Body of pancreas (tissue), 4 donors: ENCODE measurements at regions not wholly inside any gene's neighbourhood (a gene's known extent, or its start where the extent isn't known, plus 50 kb on each side); places are given as distances from the start of the nearest gene placed in this dataset.

Source experiments
- CTCF ChIP-seq, 7 experiments: fragments of 450-650 bp in 4 of 7; fragments of 200-600 bp in 3 of 7; sonication (generic) in 3 of 7; IDR thresholded peaks; one replicate each; pipeline ENCODE4 v1.5.1; 2016 to 2019; ENCODE audit warnings: antibody characterized with exemption in 7 of 7
- POLR2A ChIP-seq, 3 donors: fragments of 450-650 bp; IDR thresholded peaks; one replicate each; pipeline ENCODE4 v1.6.1; 2016; ENCODE audit warnings: antibody characterized with exemption in 3 of 3, mild to moderate bottlenecking in 2 of 3

DNA sequence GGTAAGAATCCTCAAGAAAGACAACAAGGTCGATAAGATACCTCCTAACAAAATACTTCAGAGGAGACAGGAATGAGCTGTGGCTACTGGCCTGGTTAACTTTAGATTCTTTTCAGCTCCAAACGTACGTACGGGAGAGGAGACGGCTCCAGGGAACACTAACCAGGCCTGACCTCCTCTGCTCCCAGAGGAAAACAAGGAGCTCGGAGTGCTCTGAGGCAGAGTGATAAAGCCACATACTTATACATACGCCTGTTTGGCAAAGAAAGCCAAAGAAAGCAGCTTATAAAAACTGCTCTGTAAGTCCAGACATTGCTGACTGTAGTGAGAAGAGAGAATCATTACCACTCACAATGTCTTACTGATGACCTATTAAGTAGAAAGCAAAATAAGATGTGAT lies 263.9 kb downstream of the MZT1 start:
- TF ChIP-seq CTCF (IDR thresholded peaks at IDR 0.05) (no peak), POLR2A (IDR thresholded peaks at IDR 0.05) (no peak)
